Endothelial cell of umbilical vein (primary cell): ENCODE measurements at regions not wholly inside any gene's neighbourhood (a gene's known extent, or its start where the extent isn't known, plus 50 kb on each side); places are given as distances from the start of the nearest gene placed in this dataset.

Experiments used
- BruUV-seq: library from RNA; stranded (reverse); fragments of 400-500 nt; replicated peaks from 2 replicates; lab custom pipeline; 2021; lab: Mats Ljungman, UMichigan
- CTCF ChIA-PET: fragments of 300-600, 350-600 bp; sonication (Branson Sonifier 250); formaldehyde crosslinking; loops from one replicate; lab custom pipeline; 2021; ENCODE audit warnings: antibody characterized with exemption, inconsistent platforms; lab: Charles Lee
- POLR2A ChIA-PET: fragments of 300-600, 350-600 bp; sonication (Branson Sonifier 250); formaldehyde crosslinking; loops from one replicate; lab custom pipeline; 2021; ENCODE audit warnings: antibody characterized with exemption, inconsistent platforms; lab: Charles Lee
- DNase-seq: peaks from one replicate; pipeline ENCODE4 v3.0.0-alpha.2; 2011; ENCODE audit warnings: low read depth, low spot score
- FAIRE-seq: peaks from 2 replicates; lab custom pipeline; 2011; peaks lifted over from hg19 to GRCh38; lab: Jason Lieb, UNC
- H2AFZ ChIP-seq: 2 replicates; pipeline ENCODE4 v1.6.0; 2012; ENCODE audit warnings: low read depth, low read length, control low read depth, inconsistent platforms
- H3K27ac ChIP-seq: 2 replicates; pipeline ENCODE4 v1.5.1; 2011; ENCODE audit warnings: low read depth, mild to moderate bottlenecking, control low read depth, low read length, moderate library complexity; ENCODE audit not compliant: insufficient read depth
- H3K27me3 ChIP-seq, 2 experiments: 2 replicates each; pipeline versions ENCODE4 v1.6.0 to v1.6.1; 2011; ENCODE audit warnings: low read length in 2 of 2, mixed read lengths in 1 of 2; ENCODE audit not compliant: control insufficient read depth in 2 of 2, insufficient read depth in 2 of 2
- H3K36me3 ChIP-seq, 2 experiments: 2 replicates in 1 of 2; 3 replicates in 1 of 2; pipeline ENCODE4 v1.5.1; 2011; ENCODE audit warnings: low read length in 2 of 2, mild to moderate bottlenecking in 1 of 2, moderate library complexity in 1 of 2; ENCODE audit not compliant: control insufficient read depth in 2 of 2, insufficient read depth in 2 of 2; ENCODE audit errors: extremely low read depth in 1 of 2
- H3K4me1 ChIP-seq: 3 replicates; pipeline ENCODE4 v1.5.1; 2011; ENCODE audit warnings: mild to moderate bottlenecking, low read length; ENCODE audit not compliant: control insufficient read depth, insufficient read depth; ENCODE audit errors: extremely low read depth
- H3K4me2 ChIP-seq: 2 replicates; pipeline ENCODE4 v1.6.1; 2011; ENCODE audit warnings: low read length, control low read depth, mixed read lengths; ENCODE audit not compliant: insufficient read depth
- H3K4me3 ChIP-seq, 3 experiments: fragments of 200-600 bp in 1 of 3; sonication (generic), shearing (Covaris generic) in 1 of 3; replicated peaks in 1 of 3; 2 replicates each; pipeline ENCODE4 v1.5.1; 2011 to 2016; ENCODE audit warnings: control low read depth in 3 of 3, low read length in 3 of 3, mild to moderate bottlenecking in 2 of 3, inconsistent platforms in 1 of 3, low read depth in 1 of 3, moderate library complexity in 1 of 3; ENCODE audit not compliant: insufficient read depth in 1 of 3
- H3K79me2 ChIP-seq: 2 replicates; pipeline ENCODE4 v1.6.0; 2012; ENCODE audit warnings: low read length, inconsistent platforms; ENCODE audit not compliant: control insufficient read depth, insufficient read depth
- H3K9ac ChIP-seq: replicated peaks from 2 replicates; pipeline ENCODE3; 2011; ENCODE audit warnings: low read length, control low read depth; ENCODE audit not compliant: insufficient read depth; ENCODE audit errors: extremely low read depth
- H3K9me1 ChIP-seq: replicated peaks from 3 replicates; pipeline ENCODE4 v1.6.0; 2011; ENCODE audit warnings: mild to moderate bottlenecking, low read length; ENCODE audit not compliant: control insufficient read depth, insufficient read depth; ENCODE audit errors: extremely low read depth
- H3K9me3 ChIP-seq: replicated peaks from 2 replicates; pipeline ENCODE4 v1.5.1; 2012; ENCODE audit warnings: low read length, inconsistent platforms; ENCODE audit not compliant: control insufficient read depth, insufficient read depth
- H4K20me1 ChIP-seq: replicated peaks from 2 replicates; pipeline ENCODE3; 2011; ENCODE audit warnings: mild to moderate bottlenecking, low read length; ENCODE audit not compliant: control insufficient read depth, insufficient read depth; ENCODE audit errors: extremely low read depth
- EZH2 ChIP-seq: IDR thresholded peaks from 2 replicates; pipeline ENCODE4 v1.6.1; 2012; ENCODE audit warnings: borderline replicate concordance, low read depth, mild to moderate bottlenecking, moderate library complexity, low read length, inconsistent platforms; ENCODE audit not compliant: severe bottlenecking
- FOS ChIP-seq: IDR thresholded peaks from 2 replicates; pipeline ENCODE4 v1.6.1; 2011; ENCODE audit warnings: mild to moderate bottlenecking, low read length, moderate library complexity, borderline replicate concordance; ENCODE audit not compliant: insufficient read depth
- GATA2 ChIP-seq: IDR thresholded peaks from 2 replicates; pipeline ENCODE4 v1.7.0; 2011; ENCODE audit warnings: low read depth, mild to moderate bottlenecking, moderate library complexity, mixed read lengths, low read length; ENCODE audit not compliant: insufficient read length, insufficient read depth
- JUN ChIP-seq: IDR thresholded peaks from 2 replicates; pipeline ENCODE4 v1.6.1; 2011; ENCODE audit warnings: borderline replicate concordance, low read depth; ENCODE audit not compliant: insufficient read length, insufficient read depth
- MAX ChIP-seq: IDR thresholded peaks from 2 replicates; pipeline ENCODE4 v1.6.1; 2011; ENCODE audit not compliant: insufficient read depth, insufficient read length
- MYC ChIP-seq: IDR thresholded peaks from one replicate; pipeline ENCODE4 v1.6.1; 2011; ENCODE audit warnings: mild to moderate bottlenecking, low read depth, low read length
- POLR2A ChIP-seq: IDR thresholded peaks from 2 replicates; pipeline ENCODE4 v1.6.1; 2012; ENCODE audit warnings: low read depth, mild to moderate bottlenecking, control low read depth, low read length
- POLR2AphosphoS5 ChIP-seq: IDR thresholded peaks from 2 replicates; pipeline ENCODE4 v1.6.1; 2012; ENCODE audit warnings: low read depth, mild to moderate bottlenecking, control low read depth, low read length, moderate library complexity; ENCODE audit not compliant: insufficient read depth
- dilution Hi-C: fragments of 300-500 bp; cut with MboI; formaldehyde crosslinking; loops from one replicate; pipeline ENCODE4 v1.15.0; 2019; ENCODE audit warnings: low sequenced_read_pairs; ENCODE audit not compliant: extremely low pct_ligation_motif_present
- intact Hi-C: fragments of 100-400 bp; cut with micrococcal nuclease; formaldehyde crosslinking; loops from one replicate; pipeline ENCODE4 v1.10.0; 2022
- TF ChIP-seq, protein P1 (sequence below), 2 donors: IDR thresholded peaks; 1 replicate in 1 of 2; 2 replicates in 1 of 2; pipeline ENCODE4 v1.5.1; 2011; ENCODE audit warnings: low read length in 2 of 2, mild to moderate bottlenecking in 2 of 2, moderate library complexity in 2 of 2, control low read depth in 1 of 2, inconsistent platforms in 1 of 2, low read depth in 1 of 2; ENCODE audit not compliant: insufficient read depth in 1 of 2; ENCODE audit errors: extremely low read depth in 1 of 2

GRCh38 chr2:160907738-160908137 is 252.5 kb upstream of the TANK start:
- H3K9ac ChIP-seq, result no peak overlapping the region
- H3K9me3 ChIP-seq, result no peaks in the 10 kb centered on the region
- H3K4me2 ChIP-seq, result no peak overlapping the region
- H3K79me2 ChIP-seq, result no peaks in the 10 kb centered on the region
- intact Hi-C loops, result no loop called here
- H3K9me1 ChIP-seq, result peaks cover 2% of the 10 kb centered on the region
- FAIRE-seq, result no peak
- ChIA-PET POLR2A (no interaction called here), CTCF (no interaction called here)
- dilution Hi-C loops, result no loop called here
- BruUV-seq, result no TSS peak
- H3K4me3 ChIP-seq, result no peak overlapping the region
- H3K4me1 ChIP-seq, result peaks cover 13% of the 10 kb centered on the region
- TF ChIP-seq JUN (no peak), POLR2AphosphoS5 (no peak), GATA2 (no peak), FOS (no peak), POLR2A (no peak), EZH2 (no peak), MAX (no peak), MYC (no peak)
- TF ChIP-seq, protein P1, sequence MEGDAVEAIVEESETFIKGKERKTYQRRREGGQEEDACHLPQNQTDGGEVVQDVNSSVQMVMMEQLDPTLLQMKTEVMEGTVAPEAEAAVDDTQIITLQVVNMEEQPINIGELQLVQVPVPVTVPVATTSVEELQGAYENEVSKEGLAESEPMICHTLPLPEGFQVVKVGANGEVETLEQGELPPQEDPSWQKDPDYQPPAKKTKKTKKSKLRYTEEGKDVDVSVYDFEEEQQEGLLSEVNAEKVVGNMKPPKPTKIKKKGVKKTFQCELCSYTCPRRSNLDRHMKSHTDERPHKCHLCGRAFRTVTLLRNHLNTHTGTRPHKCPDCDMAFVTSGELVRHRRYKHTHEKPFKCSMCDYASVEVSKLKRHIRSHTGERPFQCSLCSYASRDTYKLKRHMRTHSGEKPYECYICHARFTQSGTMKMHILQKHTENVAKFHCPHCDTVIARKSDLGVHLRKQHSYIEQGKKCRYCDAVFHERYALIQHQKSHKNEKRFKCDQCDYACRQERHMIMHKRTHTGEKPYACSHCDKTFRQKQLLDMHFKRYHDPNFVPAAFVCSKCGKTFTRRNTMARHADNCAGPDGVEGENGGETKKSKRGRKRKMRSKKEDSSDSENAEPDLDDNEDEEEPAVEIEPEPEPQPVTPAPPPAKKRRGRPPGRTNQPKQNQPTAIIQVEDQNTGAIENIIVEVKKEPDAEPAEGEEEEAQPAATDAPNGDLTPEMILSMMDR (IDR thresholded peaks at IDR 0.05; ENCODE audit: extremely low read depth in 1 of 2, insufficient read depth in 1 of 2, low read depth in 1 of 2, low read length in 2 of 2), result no peak
- H3K36me3 ChIP-seq, result no peaks in the 10 kb centered on the region
- no peak for DNase-seq
- H3K27me3 ChIP-seq, result no peaks in the 10 kb centered on the region
- H3K27ac ChIP-seq, result no peak overlapping the region
- no peaks in the 10 kb centered on the region for H4K20me1 ChIP-seq
- no peak overlapping the region for H2AFZ ChIP-seq
